Smooth muscle cell (in vitro differentiated cells): ENCODE measurements at regions not wholly inside any gene's neighbourhood (a gene's known extent, or its start where the extent isn't known, plus 50 kb on each side); places are given as distances from the start of the nearest gene placed in this dataset.

Source experiments
- DNase-seq: peaks from one replicate; lab custom pipeline; 2025; ENCODE audit not compliant: unreplicated experiment; lab: John Stamatoyannopoulos, UW
- H2AFZ ChIP-seq: fragments of 200-600 bp; sonication (generic); 2 replicates; pipeline ENCODE4 v1.6.0; 2016; ENCODE audit warnings: antibody characterized with exemption, low read depth, mild to moderate bottlenecking
- H3F3A ChIP-seq: fragments of 200-600 bp; sonication (generic); 2 replicates; pipeline ENCODE4 v1.6.0; 2017; ENCODE audit warnings: antibody characterized with exemption, low read depth
- H3K27ac ChIP-seq: fragments of 200-600 bp; sonication (generic); 2 replicates; pipeline ENCODE4 v1.5.1; 2016; ENCODE audit warnings: low read depth, mild to moderate bottlenecking
- H3K27me3 ChIP-seq: fragments of 200-600 bp; sonication (generic); 2 replicates; pipeline ENCODE4 v1.6.1; 2016; ENCODE audit warnings: low read depth, mild to moderate bottlenecking
- H3K36me3 ChIP-seq: fragments of 200-600 bp; sonication (generic); 2 replicates; pipeline ENCODE4 v1.5.1; 2016; ENCODE audit warnings: low read depth
- H3K4me1 ChIP-seq: fragments of 200-600 bp; sonication (generic); 2 replicates; pipeline ENCODE4 v1.5.1; 2016; ENCODE audit warnings: low read depth
- H3K4me2 ChIP-seq: fragments of 200-600 bp; sonication (generic); 2 replicates; pipeline ENCODE4 v1.6.0; 2016; ENCODE audit warnings: mild to moderate bottlenecking
- H3K4me3 ChIP-seq: fragments of 200-600 bp; sonication (generic); 2 replicates; pipeline ENCODE4 v1.5.1; 2016; ENCODE audit warnings: mild to moderate bottlenecking
- H3K79me2 ChIP-seq: fragments of 200-600 bp; sonication (generic); 2 replicates; pipeline ENCODE4 v1.6.0; 2016; ENCODE audit warnings: low read depth, mild to moderate bottlenecking
- H3K9ac ChIP-seq: fragments of 200-600 bp; sonication (generic); 2 replicates; pipeline ENCODE4 v1.6.0; 2016; ENCODE audit warnings: low read depth
- H3K9me3 ChIP-seq: fragments of 200-600 bp; sonication (generic); replicated peaks from 2 replicates; pipeline ENCODE4 v1.5.1; 2016; ENCODE audit warnings: low read depth
- H4K20me1 ChIP-seq: fragments of 200-600 bp; sonication (generic); 2 replicates; pipeline ENCODE4 v1.6.0; 2016; ENCODE audit warnings: low read depth
- CTCF ChIP-seq: fragments of 200-600 bp; sonication (generic); IDR thresholded peaks from 2 replicates; pipeline ENCODE4 v1.5.1; 2017; ENCODE audit warnings: borderline replicate concordance, mild to moderate bottlenecking, antibody characterized with exemption; ENCODE audit not compliant: insufficient read depth, poor library complexity, severe bottlenecking
- WGBS: methylation state at CpG from one replicate; pipeline ENCODE4 v1.1.7; 2016; ENCODE audit warnings: low lambda C conversion rate; 5-methylcytosine and 5-hydroxymethylcytosine counted together

GRCh38 chr13:72514146-72514545 is 213.3 kb downstream of the MZT1 start:
- H2AFZ ChIP-seq, result peak overlapping the region; percentile 36
- 3% methylated on average over 1 of the region's 1 CpG for WGBS
- no peak for TF ChIP-seq CTCF

DNA sequence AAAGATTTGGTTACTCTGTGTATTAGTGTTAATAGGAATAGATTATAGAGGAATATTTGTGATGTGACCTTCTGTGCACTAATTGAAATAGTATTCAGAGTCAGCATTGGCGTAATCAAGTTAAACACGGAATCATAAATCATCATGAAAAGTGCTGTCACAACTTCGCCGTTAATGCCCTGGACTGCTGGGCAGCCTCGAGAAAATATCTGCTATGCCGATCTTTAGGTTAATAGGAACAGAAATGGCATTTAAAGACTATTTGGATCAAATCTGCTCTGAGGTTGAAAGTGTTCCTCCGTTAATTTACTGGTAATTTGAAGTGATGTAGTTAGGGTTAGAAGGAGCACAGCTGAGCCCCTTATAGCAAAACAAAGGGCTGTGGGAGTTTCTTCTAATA is 219.0 kb downstream of the MZT1 start:
- Histone ChIP-seq H3K4me1 (peaks cover 8% of the 10 kb centered on the region), H3K27me3 (no peaks in the 10 kb centered on the region), H3K4me2 (peak overlapping the region; percentile 83), H4K20me1 (no peaks in the 10 kb centered on the region), H2AFZ (no peak overlapping the region), H3K36me3 (no peaks in the 10 kb centered on the region), H3K4me3 (no peak overlapping the region), H3K79me2 (no peaks in the 10 kb centered on the region), H3K9me3 (no peaks in the 10 kb centered on the region), H3K27ac (no peak overlapping the region), H3F3A (no peaks in the 10 kb centered on the region), H3K9ac (no peak overlapping the region)
- WGBS, result 81% methylated on average over 7 of the region's 7 CpGs
- no peak for TF ChIP-seq CTCF
- no peak for DNase-seq

More at GRCh38 chr13:72514146-72514545, 213.3 kb downstream of the MZT1 start:
- Histone ChIP-seq H3K4me3 (no peak overlapping the region), H3K9ac (no peak overlapping the region), H3K79me2 (no peaks in the 10 kb centered on the region), H3K9me3 (no peaks in the 10 kb centered on the region), H3F3A (no peaks in the 10 kb centered on the region), H3K36me3 (no peaks in the 10 kb centered on the region), H3K4me1 (no peaks in the 10 kb centered on the region), H4K20me1 (no peaks in the 10 kb centered on the region), H3K4me2 (no peak overlapping the region), H3K27me3 (no peaks in the 10 kb centered on the region), H3K27ac (no peak overlapping the region)
- DNase-seq, result no peak

DNA sequence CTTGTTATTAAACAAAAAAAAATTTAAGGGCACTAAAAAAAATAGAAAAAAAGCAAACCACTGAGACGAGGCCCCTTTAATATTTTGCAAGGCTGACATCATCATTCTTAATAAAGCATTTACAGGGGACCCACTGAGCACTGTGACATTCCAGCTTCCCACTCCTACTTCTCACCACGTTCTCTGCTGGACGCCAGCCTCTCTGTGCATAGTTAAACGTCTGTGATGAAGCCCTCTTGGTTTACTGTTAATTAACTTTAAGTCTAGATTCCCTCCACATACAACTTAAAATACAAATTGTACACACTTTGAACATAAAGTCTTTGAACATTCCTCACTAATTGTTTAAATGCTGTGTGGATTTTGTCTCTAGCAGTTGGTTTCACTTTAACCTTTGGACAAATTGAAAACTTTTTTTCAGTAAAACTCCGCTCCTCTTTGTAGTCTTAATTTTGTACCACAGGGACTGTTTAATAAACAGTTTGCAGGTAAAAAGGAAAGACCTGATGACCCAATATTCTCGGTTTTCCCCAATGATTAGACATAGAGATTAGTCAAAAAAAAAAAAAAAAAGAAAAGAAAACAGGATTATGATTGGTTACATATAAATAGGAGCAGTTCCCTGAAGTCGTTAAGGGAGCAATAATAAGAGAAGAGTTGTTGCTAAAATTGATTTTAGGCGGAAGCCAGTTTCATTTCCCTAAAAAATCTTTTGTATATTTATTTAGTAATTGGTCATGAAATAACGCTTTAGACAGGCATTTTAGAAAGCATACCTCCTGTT is 219.8 kb downstream of the MZT1 start:
- no peak for DNase-seq
- no peaks in the 10 kb centered on the region for H3F3A ChIP-seq
- WGBS, result 55% methylated on average over 9 of the region's 9 CpGs
- H3K27me3 ChIP-seq, result peaks cover 3% of the 10 kb centered on the region
- peak overlapping the region; percentile 90 for H2AFZ ChIP-seq
- TF ChIP-seq CTCF, result no peak
- no peak overlapping the region for H3K27ac ChIP-seq
- peak overlapping the region; percentile 50 for H3K9ac ChIP-seq
- H3K4me2 ChIP-seq, result peak overlapping the region; percentile 83
- H3K4me3 ChIP-seq, result peak overlapping the region; percentile 50
- H3K4me1 ChIP-seq, result peaks cover 8% of the 10 kb centered on the region
- no peaks in the 10 kb centered on the region for H3K36me3 ChIP-seq
- H4K20me1 ChIP-seq, result no peaks in the 10 kb centered on the region
- H3K79me2 ChIP-seq, result no peaks in the 10 kb centered on the region
- H3K9me3 ChIP-seq, result no peaks in the 10 kb centered on the region

DNA sequence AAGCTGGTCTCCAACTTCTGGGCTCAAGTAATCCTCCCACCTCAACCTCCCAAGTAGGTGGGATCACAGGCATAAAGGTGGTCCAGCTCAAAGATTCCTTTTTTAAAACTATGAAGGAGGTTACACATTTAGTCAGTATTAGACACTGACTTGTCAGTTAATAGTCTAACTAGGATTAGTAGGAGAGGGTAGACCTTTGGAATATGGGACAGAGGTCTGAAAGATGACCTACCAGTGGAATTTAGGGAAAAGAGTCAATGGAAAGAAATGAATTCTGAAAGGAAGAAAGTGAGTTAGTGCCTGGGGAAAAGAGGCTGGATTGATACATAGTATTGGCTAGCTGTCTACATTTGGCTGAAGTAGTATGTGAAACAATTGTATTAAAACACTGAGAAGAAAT is 220.7 kb downstream of the MZT1 start:
- no peak for TF ChIP-seq CTCF
- H3K9me3 ChIP-seq, result no peaks in the 10 kb centered on the region
- no peaks in the 10 kb centered on the region for H3K79me2 ChIP-seq
- no peaks in the 10 kb centered on the region for H4K20me1 ChIP-seq
- no peak overlapping the region for H3K4me2 ChIP-seq
- peaks cover 8% of the 10 kb centered on the region for H3K4me1 ChIP-seq
- DNase-seq, result no peak
- H3K27me3 ChIP-seq, result peaks cover 3% of the 10 kb centered on the region
- H2AFZ ChIP-seq, result peak overlapping the region; percentile 90
- H3K4me3 ChIP-seq, result no peak overlapping the region
- no peak overlapping the region for H3K9ac ChIP-seq
- no peaks in the 10 kb centered on the region for H3K36me3 ChIP-seq
- no peaks in the 10 kb centered on the region for H3F3A ChIP-seq
- no peak overlapping the region for H3K27ac ChIP-seq
